GM23338 (cell line): ENCODE measurements at regions not wholly inside any gene's neighbourhood (a gene's known extent, or its start where the extent isn't known, plus 50 kb on each side); places are given as distances from the start of the nearest gene placed in this dataset.
A peak's percentile ranks its signal among the peaks of the same experiment; 100 is the strongest.

Source experiments
- ATAC-seq: fragments of 200-7000 bp; cut with Tn5 transposase; 3 replicates; pipeline ENCODE4 v1.9.1; 2020
- DNase-seq: peaks from one replicate; pipeline ENCODE4 v3.0.0-alpha.2; 2015; ENCODE audit warnings: low spot score
- H2AFZ ChIP-seq: fragments of 200-600 bp; sonication (generic); 2 replicates; pipeline ENCODE4 v1.8.0; 2016; ENCODE audit warnings: antibody characterized with exemption, mild to moderate bottlenecking, moderate library complexity
- H3F3A ChIP-seq: fragments of 200-600 bp; sonication (generic); replicated peaks from 2 replicates; pipeline ENCODE4 v1.8.0; 2017; ENCODE audit warnings: antibody characterized with exemption, mixed run types, low read depth
- H3K27ac ChIP-seq: fragments of 200-600 bp; sonication (generic); 2 replicates; pipeline ENCODE4 v1.6.1; 2016; ENCODE audit warnings: low read depth
- H3K27me3 ChIP-seq: fragments of 200-600 bp; sonication (generic); 2 replicates; pipeline ENCODE4 v1.8.0; 2016; ENCODE audit warnings: mild to moderate bottlenecking, mixed run types, moderate library complexity; ENCODE audit not compliant: insufficient read depth
- H3K36me3 ChIP-seq: fragments of 200-600 bp; sonication (generic); 2 replicates; pipeline ENCODE4 v1.8.0; 2016; ENCODE audit warnings: mild to moderate bottlenecking; ENCODE audit not compliant: insufficient read depth
- H3K4me1 ChIP-seq: fragments of 200-600 bp; sonication (generic); 2 replicates; pipeline ENCODE4 v1.8.0; 2016; ENCODE audit warnings: mild to moderate bottlenecking, moderate library complexity; ENCODE audit not compliant: insufficient read depth
- H3K4me2 ChIP-seq: fragments of 200-600 bp; sonication (generic); 2 replicates; pipeline ENCODE4 v1.7.1; 2017; ENCODE audit warnings: mixed run types
- H3K4me3 ChIP-seq: fragments of 200-600 bp; sonication (generic); 2 replicates; pipeline ENCODE4 v1.6.1; 2016; ENCODE audit warnings: mixed run types
- H3K79me2 ChIP-seq: fragments of 200-600 bp; sonication (generic); replicated peaks from 2 replicates; pipeline ENCODE4 v1.8.0; 2017; ENCODE audit warnings: mild to moderate bottlenecking; ENCODE audit not compliant: insufficient read depth
- H3K9me2 ChIP-seq: fragments of 200-600 bp; sonication (generic); 2 replicates; pipeline ENCODE4 v1.8.0; 2017; ENCODE audit not compliant: insufficient read depth
- H4K20me1 ChIP-seq: fragments of 200-600 bp; sonication (generic); replicated peaks from 2 replicates; pipeline ENCODE4 v1.8.0; 2017; ENCODE audit warnings: mild to moderate bottlenecking; ENCODE audit not compliant: insufficient read depth
- H3K27ac Mint-ChIP-seq: 2 replicates; pipeline ENCODE4 v1.8.0; 2020; ENCODE audit warnings: inconsistent platforms, mild to moderate bottlenecking, moderate library complexity, mixed read lengths
- H3K27me3 Mint-ChIP-seq: 3 replicates; pipeline ENCODE4 v1.8.0; 2022; ENCODE audit warnings: low read depth, mild to moderate bottlenecking, moderate library complexity, mixed read lengths, inconsistent platforms; ENCODE audit not compliant: insufficient read depth, poor library complexity
- H3K36me3 Mint-ChIP-seq: 3 replicates; pipeline ENCODE4 v1.8.0; 2021; ENCODE audit warnings: low read depth, mild to moderate bottlenecking, inconsistent platforms, moderate library complexity, mixed read lengths
- H3K4me1 Mint-ChIP-seq: 3 replicates; pipeline ENCODE4 v1.8.0; 2020; ENCODE audit warnings: mild to moderate bottlenecking, inconsistent platforms, mixed read lengths
- H3K4me3 Mint-ChIP-seq: 3 replicates; pipeline ENCODE4 v1.8.0; 2021; ENCODE audit warnings: moderate library complexity, mild to moderate bottlenecking, inconsistent platforms, mixed read lengths
- H3K9me3 Mint-ChIP-seq: 3 replicates; pipeline ENCODE4 v1.8.0; 2020; ENCODE audit warnings: moderate library complexity, mild to moderate bottlenecking, inconsistent platforms, mixed read lengths
- CREB1 ChIP-seq: fragments of 250-450 bp; sonication (Bioruptor Pico); IDR thresholded peaks from 2 replicates; pipeline ENCODE4 v1.5.0; 2020; ENCODE audit warnings: low read depth, mild to moderate bottlenecking, moderate library complexity
- CTCF ChIP-seq, 2 experiments: fragments of 200-600 bp in 1 of 2; sonication (generic) in 1 of 2; conservative IDR thresholded peaks; 2 replicates each; pipeline versions ENCODE4 v1.5.1 to v1.6.1; 2016 to 2017; ENCODE audit warnings: antibody characterized with exemption in 2 of 2, low read depth in 2 of 2, mild to moderate bottlenecking in 2 of 2, moderate library complexity in 1 of 2
- ETS1 ChIP-seq: IDR thresholded peaks from 2 replicates; pipeline ENCODE4 v1.6.1; 2016; ENCODE audit warnings: antibody characterized with exemption
- EZH2 ChIP-seq: fragments of 200-600 bp; sonication (generic); IDR thresholded peaks from one replicate; pipeline ENCODE4 v1.8.0; 2017; ENCODE audit warnings: antibody characterized with exemption, mild to moderate bottlenecking, low read depth; ENCODE audit not compliant: unreplicated experiment
- EZH2phosphoT487 ChIP-seq: fragments of 200-600 bp; sonication (generic); IDR thresholded peaks from one replicate; pipeline ENCODE4 v1.8.1; 2018; ENCODE audit warnings: antibody characterized with exemption; ENCODE audit not compliant: unreplicated experiment
- NANOG ChIP-seq: IDR thresholded peaks from 2 replicates; pipeline ENCODE4 v1.6.1; 2016; ENCODE audit warnings: antibody characterized with exemption, borderline replicate concordance
- POLR2AphosphoS5 ChIP-seq: IDR thresholded peaks from 2 replicates; pipeline ENCODE4 v1.6.1; 2016; ENCODE audit warnings: antibody characterized with exemption, low read depth
- REST ChIP-seq: IDR thresholded peaks from one replicate; pipeline ENCODE4 v1.6.1; 2018; ENCODE audit warnings: antibody characterized with exemption; ENCODE audit not compliant: unreplicated experiment
- ZNF114 ChIP-seq: fragments of 250-450 bp; sonication (Bioruptor Pico); IDR thresholded peaks from 2 replicates; pipeline ENCODE4 v1.5.0; 2020; ENCODE audit warnings: mild to moderate bottlenecking, moderate library complexity
- ZNF462 ChIP-seq: fragments of 250-450 bp; sonication (Bioruptor Pico); IDR thresholded peaks from 2 replicates; pipeline ENCODE4 v1.5.0; 2020; ENCODE audit warnings: mild to moderate bottlenecking, moderate library complexity

- no peak for TF ChIP-seq REST
Observed at GRCh38 chr16:85554889-85555718, 58.0 kb upstream of the GSE1 start (continued).

DNA sequence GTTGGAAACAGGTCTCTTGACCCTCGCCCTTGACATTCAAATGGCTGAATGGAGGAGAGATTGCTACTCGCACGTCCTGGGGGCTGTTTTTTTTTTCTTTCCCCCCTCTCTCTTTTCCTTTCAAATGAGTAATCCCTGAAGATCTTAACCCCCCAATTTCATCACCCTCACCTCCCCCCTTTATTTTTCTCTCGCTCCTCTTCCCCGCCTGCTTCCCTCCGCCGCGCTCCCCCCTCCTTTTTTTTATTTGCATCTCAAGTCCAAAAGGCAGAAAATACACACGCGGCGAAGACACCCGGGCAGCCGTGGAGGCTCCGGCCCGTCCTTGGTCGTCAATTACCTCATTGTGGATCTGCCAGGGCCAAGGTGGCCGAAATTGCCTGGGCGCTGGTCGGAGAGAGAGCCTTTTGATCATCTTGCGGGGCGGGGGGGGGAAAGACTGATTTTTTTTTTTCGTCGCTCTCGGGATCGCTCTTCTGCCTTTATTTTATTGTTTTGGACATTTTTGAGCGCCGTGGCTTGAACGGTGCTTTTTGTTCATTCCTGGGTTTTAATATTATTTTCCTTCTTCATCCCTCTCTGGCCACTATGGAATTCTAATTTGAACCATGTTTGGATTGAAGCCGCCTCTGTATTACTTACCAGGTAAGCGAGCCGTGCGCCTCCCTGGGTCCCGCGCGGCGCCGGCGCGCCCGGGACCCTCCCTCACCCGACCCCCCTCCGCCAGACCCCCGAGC is 57.2 kb upstream of the GSE1 start:
- H4K20me1 ChIP-seq, result peaks cover 2% of the 10 kb centered on the region; the same call in 1 of the 2 replicates
- Mint-ChIP-seq H3K27me3 (peaks cover 35% of the 10 kb centered on the region), H3K9me3 (no peaks in the 10 kb centered on the region), H3K4me3 (peak overlapping the region; percentile 85), H3K4me1 (peaks cover 37% of the 10 kb centered on the region), H3K36me3 (no peaks in the 10 kb centered on the region), H3K27ac (peak overlapping the region; percentile 58)
- DNase-seq (no peak), ATAC-seq (no peak)
- H3K79me2 ChIP-seq, result peaks cover 29% of the 10 kb centered on the region
- peaks cover 9% of the 10 kb centered on the region for H3K27me3 ChIP-seq
- no peaks in the 10 kb centered on the region for H3K36me3 ChIP-seq
- H3K4me3 ChIP-seq, result peak overlapping the region; percentile 92
- TF ChIP-seq NANOG (no peak), CTCF (conservative IDR thresholded peaks at IDR 0.05; ENCODE audit: low read depth in 2 of 2) (no peak), POLR2AphosphoS5 (no peak), CREB1 (no peak), EZH2 (peak; percentile 40), ZNF462 (CRISPR knock-in tag) (no peak), EZH2phosphoT487 (no peak), ETS1 (no peak), ZNF114 (CRISPR knock-in tag) (no peak)
- H3K4me2 ChIP-seq, result peak overlapping the region; percentile 99
- no peaks in the 10 kb centered on the region for H3K9me2 ChIP-seq
- H3K4me1 ChIP-seq, result peaks cover 36% of the 10 kb centered on the region
- H3K27ac ChIP-seq, result peak overlapping the region; percentile 73
- peaks cover 36% of the 10 kb centered on the region for H3F3A ChIP-seq
- H2AFZ ChIP-seq, result no peak overlapping the region
